Glutamatergic neuron (in vitro differentiated cells): ENCODE measurements at regions not wholly inside any gene's neighbourhood (a gene's known extent, or its start where the extent isn't known, plus 50 kb on each side); places are given as distances from the start of the nearest gene placed in this dataset.

Experiments used
- DNase-seq: peaks from one replicate; pipeline ENCODE4 v3.0.0; 2022
- H3K27ac Mint-ChIP-seq: one replicate; pipeline ENCODE4 v1.8.0; 2020; ENCODE audit warnings: mild to moderate bottlenecking, mixed read lengths, inconsistent platforms; ENCODE audit not compliant: unreplicated experiment
- H3K27me3 Mint-ChIP-seq: one replicate; pipeline ENCODE4 v1.8.0; 2020; ENCODE audit warnings: mild to moderate bottlenecking, moderate library complexity, mixed read lengths, inconsistent platforms; ENCODE audit not compliant: unreplicated experiment
- H3K36me3 Mint-ChIP-seq: one replicate; pipeline ENCODE4 v1.8.0; 2020; ENCODE audit warnings: mild to moderate bottlenecking, mixed read lengths, inconsistent platforms; ENCODE audit not compliant: unreplicated experiment
- H3K4me1 Mint-ChIP-seq: one replicate; pipeline ENCODE4 v1.8.0; 2020; ENCODE audit warnings: mild to moderate bottlenecking, low read depth, mixed read lengths, inconsistent platforms; ENCODE audit not compliant: unreplicated experiment
- H3K4me3 Mint-ChIP-seq: one replicate; pipeline ENCODE4 v1.8.0; 2020; ENCODE audit warnings: mild to moderate bottlenecking, mixed read lengths, inconsistent platforms; ENCODE audit not compliant: unreplicated experiment
- H3K9me3 Mint-ChIP-seq: one replicate; pipeline ENCODE4 v1.8.0; 2020; ENCODE audit warnings: mild to moderate bottlenecking, moderate library complexity, mixed read lengths, inconsistent platforms; ENCODE audit not compliant: unreplicated experiment
- CTCF ChIP-seq: fragments of 200-600 bp; sonication (generic); IDR thresholded peaks from one replicate; pipeline ENCODE4 v1.5.0; 2021; ENCODE audit not compliant: partially characterized antibody, unreplicated experiment

- H3K9me3 Mint-ChIP-seq: no peaks in the 10 kb centered on the region
- peak overlapping the region; percentile 76 for H3K27ac Mint-ChIP-seq
- no peaks in the 10 kb centered on the region for H3K36me3 Mint-ChIP-seq
Measured at GRCh38 chr4:111986095-111986494, 159.2 kb upstream of the FAM241A start.

GRCh38 chr4:111988514-111988913, 156.7 kb upstream of the FAM241A start:
- DNase-seq: no peak
- Mint-ChIP-seq H3K27me3 (no peaks in the 10 kb centered on the region), H3K4me1 (peaks cover 29% of the 10 kb centered on the region), H3K36me3 (no peaks in the 10 kb centered on the region), H3K27ac (no peak overlapping the region), H3K9me3 (no peaks in the 10 kb centered on the region), H3K4me3 (no peak overlapping the region)
- TF ChIP-seq CTCF: no peak

More at GRCh38 chr4:111986095-111986494, 159.2 kb upstream of the FAM241A start:
- Mint-ChIP-seq H3K27me3 (no peaks in the 10 kb centered on the region), H3K4me1 (peaks cover 26% of the 10 kb centered on the region), H3K4me3 (no peak overlapping the region)
- TF ChIP-seq CTCF: no peak
- DNase-seq: no peak

- no peaks in the 10 kb centered on the region for H3K9me3 Mint-ChIP-seq
- no peaks in the 10 kb centered on the region for H3K27me3 Mint-ChIP-seq
- H3K27ac Mint-ChIP-seq: no peak overlapping the region
- no peaks in the 10 kb centered on the region for H3K36me3 Mint-ChIP-seq
- H3K4me3 Mint-ChIP-seq: no peak overlapping the region
- no peak for TF ChIP-seq CTCF
- DNase-seq: no peak
- H3K4me1 Mint-ChIP-seq: peaks cover 17% of the 10 kb centered on the region
Measured at GRCh38 chr4:111989817-111990216, 155.4 kb upstream of the FAM241A start.

- no peak for TF ChIP-seq CTCF
- no peak overlapping the region for H3K27ac Mint-ChIP-seq
- no peaks in the 10 kb centered on the region for H3K9me3 Mint-ChIP-seq
- H3K4me3 Mint-ChIP-seq: no peak overlapping the region
- no peaks in the 10 kb centered on the region for H3K27me3 Mint-ChIP-seq
- no peaks in the 10 kb centered on the region for H3K36me3 Mint-ChIP-seq
- DNase-seq: no peak
- peaks cover 6% of the 10 kb centered on the region for H3K4me1 Mint-ChIP-seq
Measured at GRCh38 chr4:111991163-111991562, 154.1 kb upstream of the FAM241A start.

- Mint-ChIP-seq H3K27ac (no peak overlapping the region), H3K9me3 (no peaks in the 10 kb centered on the region), H3K27me3 (no peaks in the 10 kb centered on the region), H3K4me3 (no peak overlapping the region), H3K36me3 (no peaks in the 10 kb centered on the region), H3K4me1 (peaks cover 5% of the 10 kb centered on the region)
- TF ChIP-seq CTCF: no peak
- no peak for DNase-seq
Measured at GRCh38 chr4:111991797-111992196, 153.5 kb upstream of the FAM241A start.
